Upper lobe of left lung (tissue), 4 donors: ENCODE measurements at regions not wholly inside any gene's neighbourhood (a gene's known extent, or its start where the extent isn't known, plus 50 kb on each side); places are given as distances from the start of the nearest gene placed in this dataset.

Source experiments
- CTCF ChIP-seq, 6 experiments: fragments of 450-650 bp in 4 of 6; fragments of 200-600 bp in 2 of 6; sonication (generic) in 2 of 6; IDR thresholded peaks; one replicate each; pipeline ENCODE4 v1.5.1; 2016 to 2019; ENCODE audit warnings: antibody characterized with exemption in 6 of 6
- POLR2A ChIP-seq, 4 donors: fragments of 450-650 bp; IDR thresholded peaks; one replicate each; pipeline ENCODE4 v1.5.1; 2016 to 2017; ENCODE audit warnings: antibody characterized with exemption in 4 of 4, mild to moderate bottlenecking in 2 of 4
- POLR2AphosphoS5 ChIP-seq, 2 donors: sonication (generic); formaldehyde crosslinking; IDR thresholded peaks; one replicate each; pipeline ENCODE4 v1.5.1; 2017; ENCODE audit warnings: antibody characterized with exemption in 2 of 2

GRCh38 chr4:164617426-164617825 lies 136.5 kb upstream of the SMIM31 start:
- TF ChIP-seq CTCF (IDR thresholded peaks at IDR 0.05) (no peak), POLR2A (IDR thresholded peaks at IDR 0.05) (no peak), POLR2AphosphoS5 (IDR thresholded peaks at IDR 0.05) (no peak)
